ENCODE measurements at regions not wholly inside any gene's neighbourhood (a gene's known extent, or its start where the extent isn't known, plus 50 kb on each side); places are given as distances from the start of the nearest gene placed in this dataset.
"Not testable (repeated sequence)": the region's sequence is repeated elsewhere in the genome, so short reads cannot be mapped to it uniquely, and the experiment has no call there.

GRCh38 chr9:102273952-102274351, 535.5 kb upstream of the GRIN3A start:
- Histone ChIP-seq H3K9me3 (no peaks in the 10 kb centered on the region), H3K4me1 (replicated peaks) (no peaks in the 10 kb centered on the region), H3K27me3 (replicated peaks; ENCODE audit: insufficient read depth) (no peaks in the 10 kb centered on the region), H3K4me3 (no peak overlapping the region), H3K27ac (no peak overlapping the region), H3K36me3 (no peaks in the 10 kb centered on the region)
- no peak for TF ChIP-seq CTCF (IDR thresholded peaks at IDR 0.05)
- no peak for TF ChIP-seq POLR2A (IDR thresholded peaks at IDR 0.05)
- TF ChIP-seq POLR2AphosphoS5 (IDR thresholded peaks at IDR 0.05), result no peak
- no peak for DNase-seq (ENCODE audit: low spot score)
- intact Hi-C loops (cut with DNase I), result no loop called here
- WGBS, result 8% methylated on average over 2 of the region's 2 CpGs

DNA sequence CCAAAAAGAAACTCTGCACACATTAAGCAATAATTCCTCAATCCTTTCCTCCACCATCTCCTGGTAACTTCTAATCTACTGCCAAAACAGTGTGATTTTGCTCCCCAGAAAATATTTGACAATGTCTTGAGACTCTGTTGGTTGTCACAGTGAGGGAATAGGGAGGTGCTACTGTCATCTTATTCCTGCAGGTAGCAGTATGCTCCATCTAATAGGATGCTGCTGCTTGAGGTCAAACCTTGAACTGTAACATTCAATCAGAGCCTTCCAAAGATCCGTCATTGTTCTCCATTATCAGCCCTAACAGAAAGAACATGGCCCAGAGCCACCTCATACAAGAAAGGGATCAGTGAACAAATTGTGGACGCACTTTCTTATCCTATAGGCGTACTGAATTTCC, 514.7 kb upstream of the GRIN3A start:
- Histone ChIP-seq H3K27me3 (replicated peaks; ENCODE audit: insufficient read depth) (no peaks in the 10 kb centered on the region), H3K4me1 (replicated peaks) (no peaks in the 10 kb centered on the region), H3K9me3 (no peaks in the 10 kb centered on the region), H3K36me3 (no peaks in the 10 kb centered on the region), H3K4me3 (no peak overlapping the region), H3K27ac (no peak overlapping the region)
- TF ChIP-seq CTCF (IDR thresholded peaks at IDR 0.05), result no peak
- TF ChIP-seq POLR2AphosphoS5 (IDR thresholded peaks at IDR 0.05), result no peak
- no peak for TF ChIP-seq POLR2A (IDR thresholded peaks at IDR 0.05)
- WGBS, result 83% methylated on average over 3 of the region's 3 CpGs
- intact Hi-C loops (cut with DNase I), result no loop called here
- DNase-seq (ENCODE audit: low spot score), result no peak

DNA sequence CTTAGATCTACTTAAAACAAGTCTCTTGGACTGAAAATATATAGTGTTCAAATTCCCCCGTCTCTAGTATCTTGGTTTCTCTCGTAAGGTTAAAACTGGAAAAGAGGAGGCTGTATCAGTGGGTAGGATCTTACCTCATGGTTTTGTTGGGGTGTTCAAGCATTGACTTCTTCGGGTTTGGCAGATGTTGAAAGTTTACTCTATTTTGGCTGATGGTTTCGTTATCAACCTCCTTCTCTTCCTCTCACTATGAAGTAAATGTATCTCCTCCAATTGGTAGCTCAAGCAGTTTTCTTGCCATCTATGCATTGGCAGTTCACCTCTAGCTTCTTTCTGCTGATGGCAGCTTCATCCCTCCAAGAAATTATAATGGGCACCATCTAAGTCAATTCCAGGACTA, 506.5 kb upstream of the GRIN3A start:
- TF ChIP-seq POLR2A (IDR thresholded peaks at IDR 0.05) (no peak), CTCF (IDR thresholded peaks at IDR 0.05) (no peak), POLR2AphosphoS5 (IDR thresholded peaks at IDR 0.05) (no peak)
- H3K4me3 ChIP-seq, result no peak overlapping the region
- H3K4me1 ChIP-seq (replicated peaks), result no peaks in the 10 kb centered on the region
- WGBS, result 88% methylated on average over 4 of the region's 4 CpGs
- no peaks in the 10 kb centered on the region for H3K36me3 ChIP-seq
- H3K27me3 ChIP-seq (replicated peaks; ENCODE audit: insufficient read depth), result no peaks in the 10 kb centered on the region
- intact Hi-C loops (cut with DNase I), result no loop called here
- H3K27ac ChIP-seq, result no peak overlapping the region
- no peak for DNase-seq (ENCODE audit: low spot score)
- no peaks in the 10 kb centered on the region for H3K9me3 ChIP-seq

DNA sequence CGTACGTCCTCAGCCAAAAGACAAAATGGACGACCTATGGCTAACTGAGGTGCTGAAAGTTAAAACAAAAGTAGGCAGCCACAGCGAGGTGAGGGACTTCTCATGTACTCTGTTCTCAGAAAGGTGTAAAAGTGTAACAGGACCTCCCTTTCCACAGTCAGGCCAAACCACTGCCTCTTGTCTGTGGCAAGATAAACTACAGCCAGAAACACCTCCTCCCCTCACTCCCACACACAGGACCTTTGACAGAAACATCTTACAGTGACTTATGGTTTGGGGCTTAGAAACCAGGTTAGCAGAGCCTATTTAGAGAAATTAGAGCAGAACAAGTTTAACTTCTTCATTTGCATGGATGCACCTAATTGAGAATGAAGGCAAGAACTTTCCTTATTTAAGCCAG, 499.1 kb upstream of the GRIN3A start:
- no peaks in the 10 kb centered on the region for H3K36me3 ChIP-seq
- H3K9me3 ChIP-seq, result no peaks in the 10 kb centered on the region
- 84% methylated on average over 4 of the region's 4 CpGs for WGBS
- no peak for TF ChIP-seq POLR2AphosphoS5 (IDR thresholded peaks at IDR 0.05)
- no peak for TF ChIP-seq CTCF (IDR thresholded peaks at IDR 0.05)
- TF ChIP-seq POLR2A (IDR thresholded peaks at IDR 0.05), result no peak
- intact Hi-C loops (cut with DNase I), result no loop called here
- no peak overlapping the region for H3K27ac ChIP-seq
- no peak overlapping the region for H3K4me3 ChIP-seq
- no peaks in the 10 kb centered on the region for H3K27me3 ChIP-seq (replicated peaks; ENCODE audit: insufficient read depth)
- no peaks in the 10 kb centered on the region for H3K4me1 ChIP-seq (replicated peaks)
- DNase-seq (ENCODE audit: low spot score), result no peak

GRCh38 chr9:102237094-102237493, 498.6 kb upstream of the GRIN3A start:
- H3K9me3 ChIP-seq, result no peaks in the 10 kb centered on the region
- WGBS, result 6% methylated on average over 1 of the region's 1 CpG

DNA sequence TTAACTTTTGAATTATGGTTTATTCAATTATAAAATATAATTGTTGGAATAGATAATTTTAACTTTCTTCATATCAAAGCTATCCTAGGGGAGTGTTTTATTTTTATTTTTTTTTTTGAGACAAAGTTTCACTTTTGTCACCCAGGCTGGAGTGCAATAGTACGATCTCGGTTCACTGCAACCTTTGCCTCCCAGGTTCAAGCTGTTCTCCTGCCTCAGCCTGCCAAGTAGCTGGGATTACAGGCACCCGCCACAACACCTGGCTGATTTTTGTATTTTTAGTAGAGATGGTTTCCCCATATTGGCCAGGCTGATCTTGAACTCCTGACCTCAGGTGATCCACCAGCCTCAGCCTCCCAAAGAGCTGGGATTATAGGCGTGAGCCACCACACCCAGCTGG, 489.0 kb upstream of the GRIN3A start:
- DNase-seq (ENCODE audit: low spot score); H3K4me3 ChIP-seq; H3K4me1 ChIP-seq (replicated peaks); intact Hi-C loops (cut with DNase I); H3K9me3 ChIP-seq; H3K27ac ChIP-seq; H3K27me3 ChIP-seq (replicated peaks; ENCODE audit: insufficient read depth); H3K36me3 ChIP-seq: not testable (repeated sequence)
- WGBS, result 95% methylated on average over 4 of the region's 4 CpGs

More at GRCh38 chr9:102237094-102237493, 498.6 kb upstream of the GRIN3A start:
- intact Hi-C loops (cut with DNase I), result no loop called here
- Histone ChIP-seq H3K36me3 (no peaks in the 10 kb centered on the region), H3K4me3 (no peak overlapping the region), H3K27ac (no peak overlapping the region), H3K27me3 (replicated peaks; ENCODE audit: insufficient read depth) (no peaks in the 10 kb centered on the region), H3K4me1 (replicated peaks) (no peaks in the 10 kb centered on the region)
- DNase-seq (ENCODE audit: low spot score), result no peak
- no peak for TF ChIP-seq POLR2AphosphoS5 (IDR thresholded peaks at IDR 0.05)
- TF ChIP-seq CTCF (IDR thresholded peaks at IDR 0.05), result no peak
- no peak for TF ChIP-seq POLR2A (IDR thresholded peaks at IDR 0.05)

Measured in prostate gland (tissue), 2 donors.